ENCODE measurements at regions not wholly inside any gene's neighbourhood (a gene's known extent, or its start where the extent isn't known, plus 50 kb on each side); places are given as distances from the start of the nearest gene placed in this dataset.

DNA sequence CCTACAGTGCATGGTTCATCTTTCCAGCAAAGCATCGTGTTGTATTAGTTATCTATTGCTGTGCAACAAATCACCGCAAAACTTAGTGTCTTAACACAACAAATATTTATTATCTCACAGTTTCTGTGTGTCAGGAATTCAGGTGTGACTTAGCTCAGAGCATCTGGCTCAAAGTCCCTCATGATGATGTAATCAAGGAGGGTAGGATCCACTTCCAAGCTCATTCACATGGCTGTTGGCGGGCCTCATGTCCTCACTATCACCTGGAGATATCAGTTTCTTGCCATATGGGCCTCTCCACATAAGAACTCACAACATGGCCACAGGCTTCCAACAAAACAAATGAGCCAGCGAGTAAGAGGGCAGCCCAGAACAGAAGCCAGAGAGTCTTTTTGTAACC lies 135.6 kb upstream of the GJB5 start:
- 0% methylated on average over 4 of the region's 4 CpGs for WGBS (ENCODE audit: missing lambda C conversion rate)
- ChIA-PET POLR2A (no interaction called here), CTCF (no interaction called here)
- Histone ChIP-seq H3K4me2 (no peak overlapping the region), H3K27ac (no peak overlapping the region), H3K4me3 (no peak overlapping the region), H3K4me1 (no peaks in the 10 kb centered on the region), H3K9me3 (no peaks in the 10 kb centered on the region)
- ATAC-seq = no peak
- TF ChIP-seq ZC3H11A (IDR thresholded peaks at IDR 0.05) = no peak
- no peak for TF ChIP-seq RFX5 (IDR thresholded peaks at IDR 0.05)
- TF ChIP-seq MAZ (IDR thresholded peaks at IDR 0.05; ENCODE audit: borderline replicate concordance, low read depth, low read length) = no peak
- no peak for TF ChIP-seq SMC3 (IDR thresholded peaks at IDR 0.05)
- no peak for TF ChIP-seq JUN (IDR thresholded peaks at IDR 0.05)
- no peak for TF ChIP-seq RARB (CRISPR knock-in tag; IDR thresholded peaks at IDR 0.05)
- TF ChIP-seq, protein P1, sequence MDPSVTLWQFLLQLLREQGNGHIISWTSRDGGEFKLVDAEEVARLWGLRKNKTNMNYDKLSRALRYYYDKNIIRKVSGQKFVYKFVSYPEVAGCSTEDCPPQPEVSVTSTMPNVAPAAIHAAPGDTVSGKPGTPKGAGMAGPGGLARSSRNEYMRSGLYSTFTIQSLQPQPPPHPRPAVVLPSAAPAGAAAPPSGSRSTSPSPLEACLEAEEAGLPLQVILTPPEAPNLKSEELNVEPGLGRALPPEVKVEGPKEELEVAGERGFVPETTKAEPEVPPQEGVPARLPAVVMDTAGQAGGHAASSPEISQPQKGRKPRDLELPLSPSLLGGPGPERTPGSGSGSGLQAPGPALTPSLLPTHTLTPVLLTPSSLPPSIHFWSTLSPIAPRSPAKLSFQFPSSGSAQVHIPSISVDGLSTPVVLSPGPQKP (IDR thresholded peaks at IDR 0.05; ENCODE audit: low read depth, low read length) = no peak
- no peak for TF ChIP-seq RNF2 (IDR thresholded peaks at IDR 0.05; ENCODE audit: borderline replicate concordance, low read depth)
- TF ChIP-seq ZFP36 (IDR thresholded peaks at IDR 0.05; ENCODE audit: borderline replicate concordance, partially characterized antibody) = no peak
- TF ChIP-seq ESRRA (IDR thresholded peaks at IDR 0.05; ENCODE audit: borderline replicate concordance, low read length) = no peak
- TF ChIP-seq HOXA7 (CRISPR knock-in tag; IDR thresholded peaks at IDR 0.05) = no peak
- no peak for TF ChIP-seq CEBPB (IDR thresholded peaks at IDR 0.05)
- no peak for TF ChIP-seq NPAS2 (CRISPR knock-in tag; IDR thresholded peaks at IDR 0.05; ENCODE audit: borderline replicate concordance)
- TF ChIP-seq, protein P2, sequence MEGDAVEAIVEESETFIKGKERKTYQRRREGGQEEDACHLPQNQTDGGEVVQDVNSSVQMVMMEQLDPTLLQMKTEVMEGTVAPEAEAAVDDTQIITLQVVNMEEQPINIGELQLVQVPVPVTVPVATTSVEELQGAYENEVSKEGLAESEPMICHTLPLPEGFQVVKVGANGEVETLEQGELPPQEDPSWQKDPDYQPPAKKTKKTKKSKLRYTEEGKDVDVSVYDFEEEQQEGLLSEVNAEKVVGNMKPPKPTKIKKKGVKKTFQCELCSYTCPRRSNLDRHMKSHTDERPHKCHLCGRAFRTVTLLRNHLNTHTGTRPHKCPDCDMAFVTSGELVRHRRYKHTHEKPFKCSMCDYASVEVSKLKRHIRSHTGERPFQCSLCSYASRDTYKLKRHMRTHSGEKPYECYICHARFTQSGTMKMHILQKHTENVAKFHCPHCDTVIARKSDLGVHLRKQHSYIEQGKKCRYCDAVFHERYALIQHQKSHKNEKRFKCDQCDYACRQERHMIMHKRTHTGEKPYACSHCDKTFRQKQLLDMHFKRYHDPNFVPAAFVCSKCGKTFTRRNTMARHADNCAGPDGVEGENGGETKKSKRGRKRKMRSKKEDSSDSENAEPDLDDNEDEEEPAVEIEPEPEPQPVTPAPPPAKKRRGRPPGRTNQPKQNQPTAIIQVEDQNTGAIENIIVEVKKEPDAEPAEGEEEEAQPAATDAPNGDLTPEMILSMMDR (IDR thresholded peaks at IDR 0.05) = no peak
- TF ChIP-seq NFE2L2 (conservative IDR thresholded peaks at IDR 0.05; ENCODE audit: low read length) = no peak
- no peak for FAIRE-seq
- no peak for DNase-seq (ENCODE audit: low read depth in 1 of 2, low spot score in 1 of 2)

DNA sequence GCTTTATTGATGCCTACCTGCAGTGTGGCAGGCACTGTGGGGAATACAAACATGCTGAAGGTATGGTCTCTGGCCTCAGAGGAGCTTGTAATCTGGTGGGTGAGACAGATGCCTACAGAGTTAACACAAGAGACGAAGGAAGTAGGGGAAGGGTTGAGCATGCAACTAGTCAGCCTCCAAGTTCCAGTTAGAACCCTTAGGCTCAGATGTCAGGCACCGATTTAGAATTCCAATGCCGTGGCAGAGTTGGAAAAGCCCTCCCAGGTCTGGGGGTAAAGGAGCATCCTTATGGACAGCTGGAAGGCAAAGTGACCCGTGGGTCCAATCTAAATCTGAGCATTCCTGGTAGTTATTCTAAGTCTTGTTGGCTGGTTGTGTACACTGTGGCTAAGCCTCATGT lies 132.9 kb upstream of the GJB5 start:
- FAIRE-seq (no peak), ATAC-seq (no peak), DNase-seq (ENCODE audit: low read depth in 1 of 2, low spot score in 1 of 2) (no peak)
- WGBS (ENCODE audit: missing lambda C conversion rate) = 0% methylated on average over 4 of the region's 4 CpGs
- Histone ChIP-seq H3K4me3 (no peak overlapping the region), H3K4me1 (no peaks in the 10 kb centered on the region), H3K4me2 (no peak overlapping the region), H3K27ac (no peak overlapping the region), H3K9me3 (no peaks in the 10 kb centered on the region)
- CTCF ChIA-PET = interaction anchor here (0.5 kb wide), 1 partner anchor 17 kb away, joined by 3 read pairs; no protein-coding TSS in a partner anchor
- POLR2A ChIA-PET = no interaction called here
- TF ChIP-seq PHF8 (IDR thresholded peaks at IDR 0.05; ENCODE audit: borderline replicate concordance, low read depth) (no peak), ZC3H11A (IDR thresholded peaks at IDR 0.05) (no peak), SMC3 (IDR thresholded peaks at IDR 0.05) (no peak), CBX2 (IDR thresholded peaks at IDR 0.05; ENCODE audit: borderline replicate concordance, low read depth) (no peak), SREBF2 (IDR thresholded peaks at IDR 0.05) (no peak), RNF2 (IDR thresholded peaks at IDR 0.05; ENCODE audit: borderline replicate concordance, low read depth) (no peak)
- TF ChIP-seq, protein P2 (IDR thresholded peaks at IDR 0.05) = no peak
- TF ChIP-seq, protein P3, sequence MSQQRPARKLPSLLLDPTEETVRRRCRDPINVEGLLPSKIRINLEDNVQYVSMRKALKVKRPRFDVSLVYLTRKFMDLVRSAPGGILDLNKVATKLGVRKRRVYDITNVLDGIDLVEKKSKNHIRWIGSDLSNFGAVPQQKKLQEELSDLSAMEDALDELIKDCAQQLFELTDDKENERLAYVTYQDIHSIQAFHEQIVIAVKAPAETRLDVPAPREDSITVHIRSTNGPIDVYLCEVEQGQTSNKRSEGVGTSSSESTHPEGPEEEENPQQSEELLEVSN (IDR thresholded peaks at IDR 0.05; ENCODE audit: borderline replicate concordance, low read depth) = no peak
